Keratinocyte (primary cell): ENCODE measurements at regions not wholly inside any gene's neighbourhood (a gene's known extent, or its start where the extent isn't known, plus 50 kb on each side); places are given as distances from the start of the nearest gene placed in this dataset.
A peak's percentile ranks its signal among the peaks of the same experiment; 100 is the strongest.

Experiments
- DNase-seq: peaks from one replicate; pipeline ENCODE4 v3.0.0-alpha.2; 2011; ENCODE audit warnings: low read depth, missing footprints, low spot score
- FAIRE-seq: peaks from 2 replicates; lab custom pipeline; 2011; peaks lifted over from hg19 to GRCh38; lab: Jason Lieb, UNC
- H2AFZ ChIP-seq: 2 replicates; pipeline ENCODE4 v1.6.0; 2012; ENCODE audit warnings: low read length, control low read depth, inconsistent platforms; ENCODE audit not compliant: control insufficient read depth
- H3K27ac ChIP-seq: 2 replicates; pipeline ENCODE4 v1.5.1; 2011; ENCODE audit warnings: low read length; ENCODE audit not compliant: control insufficient read depth, insufficient read depth
- H3K27me3 ChIP-seq: 3 replicates; pipeline ENCODE4 v1.6.0; 2011; ENCODE audit warnings: low read length; ENCODE audit not compliant: control insufficient read depth, insufficient read depth; ENCODE audit errors: extremely low read depth
- H3K36me3 ChIP-seq, 2 experiments: 2 replicates in 1 of 2; 3 replicates in 1 of 2; pipeline ENCODE4 v1.5.1; 2011; ENCODE audit warnings: low read length in 2 of 2, mild to moderate bottlenecking in 1 of 2; ENCODE audit not compliant: control insufficient read depth in 2 of 2, insufficient read depth in 2 of 2; ENCODE audit errors: extremely low read depth in 1 of 2
- H3K4me1 ChIP-seq: 3 replicates; pipeline ENCODE4 v1.5.1; 2011; ENCODE audit warnings: low read length; ENCODE audit not compliant: control insufficient read depth, insufficient read depth; ENCODE audit errors: extremely low read depth
- H3K4me2 ChIP-seq: 3 replicates; pipeline ENCODE4 v1.6.0; 2011; ENCODE audit warnings: low read depth, low read length; ENCODE audit not compliant: control insufficient read depth, insufficient read depth; ENCODE audit errors: extremely low read depth
- H3K4me3 ChIP-seq, 3 experiments: fragments of 200-600 bp in 1 of 3; sonication (generic) in 1 of 3; 2 replicates in 2 of 3; 3 replicates in 1 of 3; pipeline ENCODE4 v1.5.1; 2011 to 2016; ENCODE audit warnings: low read length in 3 of 3, mild to moderate bottlenecking in 3 of 3, control low read depth in 2 of 3, inconsistent platforms in 1 of 3, low read depth in 1 of 3, mixed read lengths in 1 of 3, mixed run types in 1 of 3, moderate library complexity in 1 of 3; ENCODE audit not compliant: control insufficient read depth in 2 of 3, insufficient read depth in 2 of 3; ENCODE audit errors: extremely low read depth in 1 of 3
- H3K79me2 ChIP-seq: 2 replicates; pipeline ENCODE4 v1.6.0; 2012; ENCODE audit warnings: low read length; ENCODE audit not compliant: control insufficient read depth, insufficient read depth
- H3K9ac ChIP-seq: 3 replicates; pipeline ENCODE4 v1.6.0; 2011; ENCODE audit warnings: low read length; ENCODE audit not compliant: control insufficient read depth, insufficient read depth; ENCODE audit errors: extremely low read depth
- H3K9me1 ChIP-seq: 3 replicates; pipeline ENCODE4 v1.6.0; 2011; ENCODE audit warnings: low read length; ENCODE audit not compliant: control insufficient read depth, insufficient read depth; ENCODE audit errors: extremely low read depth
- H3K9me3 ChIP-seq: 2 replicates; pipeline ENCODE4 v1.5.1; 2012; ENCODE audit warnings: low read depth, low read length; ENCODE audit not compliant: control insufficient read depth
- H4K20me1 ChIP-seq: 3 replicates; pipeline ENCODE4 v1.6.0; 2011; ENCODE audit warnings: low read length; ENCODE audit not compliant: control insufficient read depth, insufficient read depth; ENCODE audit errors: extremely low read depth
- CTCF ChIP-seq, 3 experiments: IDR thresholded peaks in 1 of 3; conservative IDR thresholded peaks in 1 of 3; optimal IDR thresholded peaks in 1 of 3; 2 replicates in 2 of 3; 3 replicates in 1 of 3; pipeline versions ENCODE3 to v1.5.1; 2011; ENCODE audit warnings: low read length in 3 of 3, mild to moderate bottlenecking in 3 of 3, moderate library complexity in 2 of 3, control low read depth in 1 of 3, inconsistent platforms in 1 of 3; ENCODE audit not compliant: insufficient read depth in 2 of 3; ENCODE audit errors: extremely low read depth in 1 of 3
- EZH2 ChIP-seq: IDR thresholded peaks from one replicate; pipeline ENCODE4 v1.6.1; 2012; ENCODE audit warnings: inconsistent platforms, mild to moderate bottlenecking, low read length, moderate library complexity
- dilution Hi-C: fragments of 300-500 bp; cut with MboI; formaldehyde crosslinking; loops from one replicate; pipeline ENCODE4 v1.7.0; 2020; ENCODE audit warnings: low sequenced_read_pairs; ENCODE audit not compliant: extremely low pct_ligation_motif_present

DNA sequence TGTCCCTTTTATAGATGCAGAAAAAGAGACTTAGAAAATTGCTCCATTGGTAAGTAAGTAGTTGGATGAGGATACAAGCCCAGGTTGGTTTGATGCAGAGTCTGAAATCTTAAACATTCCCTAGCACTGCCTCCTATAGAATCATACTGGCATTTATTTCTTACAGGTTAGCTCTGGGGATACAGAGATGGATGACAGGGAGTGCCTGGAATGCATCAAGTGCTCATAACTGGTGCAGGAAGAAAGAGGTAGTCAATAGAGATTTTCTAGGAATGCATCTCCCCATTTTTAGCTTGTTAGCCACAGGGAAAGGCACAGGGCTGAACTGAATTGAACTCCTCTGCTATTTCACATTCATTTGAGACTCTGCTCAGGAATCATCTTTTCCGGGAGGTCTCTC is 269.0 kb upstream of the USP24 start:
- Histone ChIP-seq H3K4me1 (no peaks in the 10 kb centered on the region), H3K9me1 (no peaks in the 10 kb centered on the region), H3K27ac (no peak overlapping the region), H3K4me2 (no peak overlapping the region), H4K20me1 (no peaks in the 10 kb centered on the region), H3K9me3 (no peaks in the 10 kb centered on the region), H3K9ac (no peak overlapping the region), H3K36me3 (no peaks in the 10 kb centered on the region), H3K79me2 (no peaks in the 10 kb centered on the region), H3K27me3 (no peaks in the 10 kb centered on the region), H3K4me3 (no peak overlapping the region), H2AFZ (no peak overlapping the region)
- peak in 1 of 3 experiments; percentile 41 for TF ChIP-seq CTCF (optimal IDR thresholded peaks at IDR 0.05 in 1 of 3, IDR thresholded peaks at IDR 0.05 in 1 of 3, conservative IDR thresholded peaks at IDR 0.05 in 1 of 3; ENCODE audit: extremely low read depth in 1 of 3, insufficient read depth in 2 of 3, low read length in 3 of 3)
- no peak for TF ChIP-seq EZH2
- DNase-seq (no peak), FAIRE-seq (no peak)
- dilution Hi-C loops = no loop called here

DNA sequence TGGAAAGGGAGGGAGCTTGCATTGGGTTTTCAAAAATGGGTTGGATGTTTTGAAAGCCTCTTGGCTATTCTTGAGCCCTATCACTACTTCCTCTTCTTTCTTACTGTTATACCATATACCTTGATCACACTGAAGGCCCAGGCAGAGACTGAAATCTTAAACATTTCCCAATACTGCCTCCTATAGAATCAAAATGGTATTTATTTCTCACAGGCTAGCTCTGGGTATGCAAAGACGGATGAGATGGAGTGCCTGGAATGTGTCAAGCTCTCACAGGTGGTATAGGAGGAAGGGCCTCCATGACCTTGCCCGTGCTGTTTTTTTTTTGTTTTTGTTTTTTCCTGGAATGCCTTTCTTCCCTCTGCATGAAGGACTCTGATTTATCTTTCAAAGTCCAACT is 268.4 kb upstream of the USP24 start:
- H3K27me3 ChIP-seq = no peaks in the 10 kb centered on the region
- dilution Hi-C loops = no loop called here

More for the DNA sequence above, 268.4 kb upstream of the USP24 start:
- Histone ChIP-seq H3K9me1 (no peaks in the 10 kb centered on the region), H3K79me2 (no peaks in the 10 kb centered on the region), H3K4me2 (no peak overlapping the region), H3K27ac (no peak overlapping the region), H2AFZ (no peak overlapping the region), H3K9me3 (no peaks in the 10 kb centered on the region), H3K36me3 (no peaks in the 10 kb centered on the region), H4K20me1 (no peaks in the 10 kb centered on the region), H3K4me1 (no peaks in the 10 kb centered on the region), H3K9ac (no peak overlapping the region), H3K4me3 (no peak overlapping the region)
- DNase-seq (no peak), FAIRE-seq (no peak)
- TF ChIP-seq EZH2 = no peak
- no peak for TF ChIP-seq CTCF (optimal IDR thresholded peaks at IDR 0.05 in 1 of 3, IDR thresholded peaks at IDR 0.05 in 1 of 3, conservative IDR thresholded peaks at IDR 0.05 in 1 of 3; ENCODE audit: extremely low read depth in 1 of 3, insufficient read depth in 2 of 3, low read length in 3 of 3)
